NCI-H146 treated with DMSO at 0.1 percent for 48 hours (cell line): ENCODE measurements at regions not wholly inside any gene's neighbourhood (a gene's known extent, or its start where the extent isn't known, plus 50 kb on each side); places are given as distances from the start of the nearest gene placed in this dataset.

ENCODE experiments used
- DNase-seq: peaks from one replicate; lab custom pipeline; 2025; ENCODE audit not compliant: unreplicated experiment; lab: John Stamatoyannopoulos, UW

DNA sequence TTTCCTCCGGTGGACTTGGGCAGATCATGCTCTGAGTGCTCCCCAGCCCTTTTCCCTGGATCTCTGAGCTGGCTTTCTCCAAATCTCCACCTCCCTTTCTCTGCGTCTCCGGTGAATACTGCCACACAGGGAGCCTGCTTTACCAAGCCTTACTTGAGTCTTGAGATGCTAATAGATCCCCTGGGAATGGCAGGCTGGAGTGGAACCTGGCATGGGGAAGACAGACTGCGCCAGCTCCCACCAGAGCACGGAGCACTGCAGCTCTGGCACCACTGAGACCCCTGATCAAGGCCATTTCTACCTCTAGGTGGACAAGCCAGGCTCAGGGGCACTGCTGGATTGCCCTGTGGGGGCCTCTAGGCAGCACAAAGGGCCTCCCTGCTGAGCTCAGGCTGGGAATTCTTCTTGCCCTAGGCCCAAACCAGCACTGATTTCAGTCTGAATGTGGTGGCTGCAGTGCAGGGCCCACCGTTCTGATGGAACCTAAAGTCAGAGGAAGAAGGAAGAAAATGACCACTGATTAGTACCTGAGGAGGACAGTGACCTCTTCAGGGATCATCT, 74.3 kb upstream of the CRHR1 start:
- no peak for DNase-seq

DNA sequence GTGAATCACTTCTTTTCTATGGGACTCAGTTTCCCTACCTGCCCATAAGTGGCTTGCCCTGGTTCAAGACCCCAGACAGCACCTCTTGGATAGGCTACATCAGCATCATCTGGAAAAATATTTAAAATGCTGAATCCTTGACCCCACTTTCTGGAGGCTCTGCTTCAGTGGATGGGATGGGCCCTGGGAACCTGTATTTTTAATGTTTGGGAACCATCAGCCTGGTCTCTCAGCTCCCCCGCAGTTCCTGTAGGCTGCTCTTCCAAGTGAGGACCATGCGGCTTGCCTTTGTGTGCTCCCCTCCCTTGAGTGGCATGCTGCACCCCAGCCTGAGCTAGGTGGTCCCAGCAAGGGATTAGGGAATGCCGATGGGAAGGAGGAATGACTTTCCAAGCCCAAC, 68.3 kb upstream of the CRHR1 start:
- DNase-seq = no peak

GRCh38 chr17:45718791-45719190, 65.3 kb upstream of the CRHR1 start:
- no peak for DNase-seq

DNA sequence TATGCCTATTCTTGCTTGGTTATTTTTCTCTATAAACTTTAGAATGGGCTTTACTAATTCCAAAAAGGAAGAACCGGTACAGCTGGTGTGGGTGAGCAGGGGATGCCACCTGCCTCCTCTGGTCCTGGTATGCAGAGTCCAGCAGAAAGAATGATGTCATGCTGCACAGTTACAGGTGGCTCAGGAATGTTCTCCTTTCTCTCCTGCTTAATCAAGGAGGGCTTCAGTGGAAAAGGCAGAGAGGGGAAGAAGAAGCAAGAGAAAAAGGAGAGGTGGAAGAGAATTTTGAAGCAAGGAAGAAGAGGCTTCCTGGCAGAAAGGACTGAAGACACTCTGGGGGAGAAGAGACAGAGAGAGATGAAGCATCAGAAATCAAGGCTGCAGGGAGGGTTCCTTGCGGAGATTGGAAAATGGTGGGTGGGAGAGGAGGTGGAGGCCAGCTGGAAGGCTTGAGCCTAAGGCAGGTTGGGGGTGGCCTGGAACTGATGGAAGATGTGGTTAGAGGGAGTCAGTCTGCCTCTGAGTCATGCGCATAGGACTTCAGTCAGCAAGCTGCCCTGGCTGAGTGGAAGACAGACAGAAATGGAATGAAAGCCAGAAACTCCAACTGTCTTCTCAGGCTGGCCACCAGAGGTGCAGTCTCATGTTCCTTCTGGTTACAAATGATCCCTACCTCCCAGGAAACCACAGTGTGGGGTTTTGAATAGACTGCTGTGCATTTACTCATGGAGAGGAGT, 64.6 kb upstream of the CRHR1 start:
- no peak for DNase-seq

DNA sequence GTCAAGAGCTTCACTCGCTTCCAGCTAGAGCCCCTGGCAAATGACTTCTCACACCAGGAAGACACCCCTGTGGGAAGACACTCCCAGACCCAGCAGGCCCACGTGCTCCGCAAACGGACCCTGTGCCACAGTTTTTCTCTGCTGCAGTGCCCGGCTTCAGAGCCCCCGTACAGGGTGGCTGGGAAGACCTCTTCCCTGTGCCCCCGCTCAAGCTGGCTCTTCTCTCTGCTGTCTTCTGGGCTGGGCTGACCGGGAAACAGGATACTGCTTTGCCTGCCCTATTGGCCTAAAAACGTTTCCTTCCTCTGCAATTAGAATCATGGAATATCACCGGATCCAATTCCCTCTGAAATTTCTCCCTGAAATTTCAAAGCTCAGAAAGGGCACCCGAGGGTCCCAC, 63.7 kb upstream of the CRHR1 start:
- no peak for DNase-seq

GRCh38 chr17:45722161-45722560, 62.0 kb upstream of the CRHR1 start:
- peak; percentile 33 for DNase-seq

DNA sequence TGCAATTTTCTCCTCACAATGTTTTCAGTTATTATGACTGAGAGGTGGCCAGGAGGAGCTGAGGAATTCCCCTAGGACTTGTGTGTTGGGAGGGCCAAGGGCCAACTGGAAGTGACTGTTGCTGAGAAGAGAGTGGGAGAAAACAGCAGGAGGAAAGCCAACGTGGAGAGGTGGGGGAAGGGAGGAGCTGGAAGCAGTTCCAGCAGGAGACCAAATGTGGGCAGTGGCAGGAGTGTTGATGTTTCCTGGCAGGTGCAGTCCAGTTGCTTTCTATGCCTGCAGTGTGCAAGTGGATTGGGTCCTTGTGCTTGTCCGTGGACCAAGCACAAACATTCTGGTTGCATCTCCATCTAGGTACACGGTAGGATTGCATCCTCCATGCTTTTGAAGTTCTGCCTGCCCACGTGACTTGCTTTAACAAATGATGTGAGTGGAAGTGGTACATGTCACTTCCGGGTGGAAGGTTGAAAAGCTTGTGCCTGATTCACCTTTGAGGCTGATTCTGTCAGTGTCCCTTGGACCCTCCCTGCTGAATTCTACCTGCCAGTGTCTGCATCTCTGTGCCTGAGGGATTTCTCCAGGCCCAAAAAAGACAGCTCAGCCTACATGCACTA, 54.7 kb upstream of the CRHR1 start:
- DNase-seq = no peak

DNA sequence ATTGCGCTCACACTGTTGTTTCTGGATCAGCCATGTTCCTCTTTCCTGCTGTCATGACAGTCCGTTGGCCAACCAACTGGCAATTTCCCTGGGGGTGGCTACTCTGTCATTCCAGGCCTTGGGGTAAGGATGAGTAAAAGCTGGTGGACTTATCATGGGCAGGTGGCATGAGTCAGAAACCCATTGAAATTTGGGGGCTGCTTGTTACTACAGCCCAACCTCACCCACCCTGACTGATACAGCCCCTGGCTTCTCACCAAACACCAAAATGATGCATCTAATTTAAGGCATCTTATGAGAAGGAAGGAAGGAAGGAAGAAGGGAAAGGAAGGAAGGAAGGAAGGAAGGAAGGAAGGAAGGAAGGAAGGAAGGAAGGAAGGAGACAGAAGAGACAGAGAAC, 53.9 kb upstream of the CRHR1 start:
- DNase-seq = no peak

GRCh38 chr17:45731459-45731858, 52.7 kb upstream of the CRHR1 start:
- DNase-seq = no peak

- DNase-seq = no peak
These were observed 51.1 kb upstream of the CRHR1 start for GRCh38 chr17:45732926-45733505.

DNA sequence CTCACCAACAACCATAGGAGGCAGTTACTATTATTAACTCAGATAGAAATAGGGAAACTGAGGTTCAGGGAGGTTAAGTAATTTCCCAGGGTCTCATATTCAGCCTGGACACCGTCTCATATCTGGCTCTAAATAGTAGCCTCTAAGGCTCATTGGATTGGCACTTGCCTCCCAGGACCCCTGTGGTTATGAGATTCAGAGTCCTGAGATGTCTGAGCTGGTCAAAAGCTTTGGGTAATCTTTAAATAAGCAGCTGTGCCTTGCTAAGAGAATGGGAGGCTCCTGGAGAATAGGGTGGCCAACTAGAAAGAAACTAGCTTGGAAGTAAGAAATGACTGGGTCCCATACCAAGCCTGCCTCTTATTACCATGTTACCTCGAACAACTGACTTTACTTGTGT, 50.3 kb upstream of the CRHR1 start:
- no peak for DNase-seq
